NCI-H2081 (cell line): ENCODE measurements at regions not wholly inside any gene's neighbourhood (a gene's known extent, or its start where the extent isn't known, plus 50 kb on each side); places are given as distances from the start of the nearest gene placed in this dataset.

Experiments used
- DNase-seq, 2 experiments: peaks; one replicate each; lab custom pipeline; 2025; lab: John Stamatoyannopoulos, UW

- no peak for DNase-seq
Measured at GRCh38 chr6:43967719-43968091, 159.5 kb downstream of the MRPL14 start.

GRCh38 chr6:43966853-43967718 lies 160.2 kb downstream of the MRPL14 start:
- DNase-seq = no peak

GRCh38 chr6:43966374-43966658 lies 160.9 kb downstream of the MRPL14 start:
- DNase-seq = no peak

GRCh38 chr6:43965628-43966373 lies 161.5 kb downstream of the MRPL14 start:
- no peak for DNase-seq

GRCh38 chr6:43964659-43965570 lies 162.3 kb downstream of the MRPL14 start:
- no peak for DNase-seq

- DNase-seq = no peak
Measured at GRCh38 chr6:43963877-43964658, 163.2 kb downstream of the MRPL14 start.

GRCh38 chr6:43963203-43963602 lies 164.0 kb downstream of the MRPL14 start:
- no peak for DNase-seq

GRCh38 chr6:43962458-43962857 lies 164.8 kb downstream of the MRPL14 start:
- no peak for DNase-seq

GRCh38 chr6:43957273-43957672 lies 170.0 kb downstream of the MRPL14 start:
- no peak for DNase-seq

GRCh38 chr6:43956478-43956877 lies 170.8 kb downstream of the MRPL14 start:
- DNase-seq = no peak

- DNase-seq = no peak
Measured at GRCh38 chr6:43954311-43955131, 172.7 kb downstream of the MRPL14 start.

- DNase-seq = no peak
Measured at GRCh38 chr6:43953794-43954310, 173.4 kb downstream of the MRPL14 start.

GRCh38 chr6:43953256-43953655 lies 174.0 kb downstream of the MRPL14 start:
- no peak for DNase-seq

GRCh38 chr6:43952746-43953145 lies 174.5 kb downstream of the MRPL14 start:
- no peak for DNase-seq

GRCh38 chr6:43951756-43952675 lies 175.2 kb downstream of the MRPL14 start:
- no peak for DNase-seq

- DNase-seq = no peak
Measured at GRCh38 chr6:43951063-43951755, 176.0 kb downstream of the MRPL14 start.

- no peak for DNase-seq
Measured at GRCh38 chr6:43950731-43951062, 176.6 kb downstream of the MRPL14 start.

GRCh38 chr6:43950051-43950605 lies 177.1 kb downstream of the MRPL14 start:
- DNase-seq = no peak

- no peak for DNase-seq
Measured at GRCh38 chr6:43949551-43949991, 177.7 kb downstream of the MRPL14 start.
